Stimulated activated CD4-positive, alpha-beta T cell treated with anti-CD3 and anti-CD28 coated beads, Interleukin-4, amount 100 ng/mL, for 48 hours (primary cell): ENCODE measurements at regions not wholly inside any gene's neighbourhood (a gene's known extent, or its start where the extent isn't known, plus 50 kb on each side); places are given as distances from the start of the nearest gene placed in this dataset.

ENCODE experiments used
- DNase-seq, 2 donors: peaks; one replicate each; pipeline ENCODE4 v3.0.0-alpha.2; 2020; ENCODE audit warnings: low read depth in 2 of 2

GRCh38 chr13:83955011-83955410, 72.7 kb upstream of the SLITRK1 start:
- no peak for DNase-seq

- DNase-seq: no peak
Measured at GRCh38 chr13:83953916-83954315, 71.6 kb upstream of the SLITRK1 start.

- DNase-seq: no peak
Measured at GRCh38 chr13:83950293-83950692, 68.0 kb upstream of the SLITRK1 start.

- DNase-seq: no peak
Measured at GRCh38 chr13:83943530-83944279, 61.4 kb upstream of the SLITRK1 start.

GRCh38 chr13:83941701-83942335, 59.5 kb upstream of the SLITRK1 start:
- no peak for DNase-seq

- DNase-seq: no peak
Measured at GRCh38 chr13:83940742-83941141, 58.5 kb upstream of the SLITRK1 start.

- no peak for DNase-seq
Measured at GRCh38 chr13:83937579-83937978, 55.3 kb upstream of the SLITRK1 start.

- DNase-seq: no peak
Measured at GRCh38 chr13:83935566-83935965, 53.3 kb upstream of the SLITRK1 start.
